Spleen (tissue), 11 donors: ENCODE measurements at regions not wholly inside any gene's neighbourhood (a gene's known extent, or its start where the extent isn't known, plus 50 kb on each side); places are given as distances from the start of the nearest gene placed in this dataset.

Experiments used
- DNase-seq: peaks from one replicate; pipeline ENCODE4 v3.0.0-alpha.2; 2020
- H3K27ac ChIP-seq, 8 donors: fragments of 200-600 bp; sonication (generic) in 7 of 8; 1 replicate in 4 of 8; 2 replicates in 4 of 8; pipeline versions ENCODE4 v1.5.0 to v1.8.0; 2016 to 2021; ENCODE audit warnings: inconsistent platforms in 4 of 8, mild to moderate bottlenecking in 4 of 8, moderate library complexity in 1 of 8
- H3K27me3 ChIP-seq, 7 donors: fragments of 200-600 bp; sonication (generic) in 6 of 7; replicated peaks in 1 of 7; 1 replicate in 4 of 7; 2 replicates in 3 of 7; pipeline versions ENCODE4 v1.5.0 to v1.8.0; 2016 to 2021; ENCODE audit warnings: inconsistent platforms in 3 of 7, mild to moderate bottlenecking in 1 of 7
- H3K36me3 ChIP-seq, 6 donors: fragments of 200-600 bp; sonication (generic) in 5 of 6; 1 replicate in 4 of 6; 2 replicates in 2 of 6; pipeline versions ENCODE4 v1.5.0 to v1.8.0; 2016 to 2021; ENCODE audit warnings: inconsistent platforms in 2 of 6
- H3K4me1 ChIP-seq, 6 donors: fragments of 200-600 bp; sonication (generic) in 5 of 6; 1 replicate in 3 of 6; 2 replicates in 3 of 6; pipeline versions ENCODE4 v1.5.0 to v1.8.0; 2016 to 2021; ENCODE audit warnings: inconsistent platforms in 3 of 6
- H3K4me3 ChIP-seq, 8 donors: fragments of 200-600 bp; sonication (generic) in 7 of 8; 1 replicate in 4 of 8; 2 replicates in 4 of 8; pipeline versions ENCODE4 v1.5.0 to v1.8.0; 2016 to 2021; ENCODE audit warnings: inconsistent platforms in 4 of 8, mild to moderate bottlenecking in 4 of 8, moderate library complexity in 2 of 8
- H3K9me3 ChIP-seq, 8 donors: fragments of 200-600 bp; sonication (generic) in 7 of 8; 1 replicate in 4 of 8; 2 replicates in 4 of 8; pipeline versions ENCODE4 v1.5.0 to v1.8.0; 2016 to 2021; ENCODE audit warnings: inconsistent platforms in 4 of 8
- POLR2A ChIP-seq, 3 donors: fragments of 450-650 bp; IDR thresholded peaks; one replicate each; pipeline ENCODE4 v1.5.1; 2017; ENCODE audit warnings: antibody characterized with exemption in 3 of 3, mild to moderate bottlenecking in 1 of 3
- POLR2AphosphoS5 ChIP-seq, 3 donors: sonication (generic); formaldehyde crosslinking; IDR thresholded peaks; one replicate each; pipeline ENCODE4 v1.5.1; 2017; ENCODE audit warnings: antibody characterized with exemption in 3 of 3
- WGBS, 5 donors: extraction: QIAGEN DNeasy Blood & Tissue Kit in 3 of 5; methylation state at CpG; one replicate each; pipeline versions ENCODE4 v1.1.5 to v1.1.7; 2013 to 2018; 5-methylcytosine and 5-hydroxymethylcytosine counted together
- intact Hi-C: fragments of 100-400 bp; cut with DNase I; formaldehyde crosslinking; loops from one replicate; pipeline ENCODE4 v1.15.0; 2023; ENCODE audit warnings: low total_unique reads
- TF ChIP-seq, protein P1 (sequence below), 11 experiments: fragments of 200-600 bp in 7 of 11; fragments of 450-650 bp in 4 of 11; sonication (generic) in 4 of 11; IDR thresholded peaks in 8 of 11; conservative IDR thresholded peaks in 3 of 11; 1 replicate in 7 of 11; 2 replicates in 4 of 11; pipeline versions ENCODE4 v1.4.0 to v1.8.0; 2016 to 2021; ENCODE audit warnings: antibody characterized with exemption in 11 of 11, inconsistent platforms in 4 of 11, mild to moderate bottlenecking in 1 of 11
- donor health status: healthy with polysubstance abuse.
- donor health status: DM: no; HTN: no; CAD: no; lungs with moderate emphysema.
- donor health status: DM: no; HTN: no; CAD: no.
- donor health status: Bipolar disorder and iron deficiency.
- donor health status: healthy.
- donor health status: DM: no; HTN: no; CAD: no.
- donor health status: DM: yes; HTN: yes; CAD: no.

DNA sequence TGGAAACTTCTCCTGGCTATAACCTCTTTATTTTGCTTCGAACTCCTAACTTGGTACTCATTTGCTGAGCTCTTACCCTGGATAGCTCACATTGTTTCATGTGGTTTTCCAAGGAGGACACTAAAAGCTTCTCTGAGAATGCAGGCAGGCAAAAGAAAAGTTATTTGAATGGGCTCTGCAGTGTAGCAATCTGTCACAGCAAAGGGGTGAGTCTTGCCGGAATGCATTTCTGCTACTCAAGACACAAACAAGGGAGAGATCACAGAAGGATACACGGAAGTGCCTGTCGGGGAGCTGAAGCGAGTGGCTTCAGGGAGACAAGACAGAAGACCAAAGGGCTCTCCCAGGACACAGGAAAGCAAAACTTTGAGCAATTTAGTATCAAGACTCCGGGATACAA lies 265.4 kb downstream of the SS18 start:
- intact Hi-C loops = no loop called here
- Histone ChIP-seq H3K4me3 (no peak overlapping the region), H3K36me3 (no peaks in the 10 kb centered on the region), H3K9me3 (no peaks in the 10 kb centered on the region), H3K27me3 (peaks cover 0 to 6% (median 0%) of the 10 kb centered on the region in 7 donors), H3K4me1 (no peaks in the 10 kb centered on the region), H3K27ac (no peak overlapping the region)
- TF ChIP-seq, protein P1, sequence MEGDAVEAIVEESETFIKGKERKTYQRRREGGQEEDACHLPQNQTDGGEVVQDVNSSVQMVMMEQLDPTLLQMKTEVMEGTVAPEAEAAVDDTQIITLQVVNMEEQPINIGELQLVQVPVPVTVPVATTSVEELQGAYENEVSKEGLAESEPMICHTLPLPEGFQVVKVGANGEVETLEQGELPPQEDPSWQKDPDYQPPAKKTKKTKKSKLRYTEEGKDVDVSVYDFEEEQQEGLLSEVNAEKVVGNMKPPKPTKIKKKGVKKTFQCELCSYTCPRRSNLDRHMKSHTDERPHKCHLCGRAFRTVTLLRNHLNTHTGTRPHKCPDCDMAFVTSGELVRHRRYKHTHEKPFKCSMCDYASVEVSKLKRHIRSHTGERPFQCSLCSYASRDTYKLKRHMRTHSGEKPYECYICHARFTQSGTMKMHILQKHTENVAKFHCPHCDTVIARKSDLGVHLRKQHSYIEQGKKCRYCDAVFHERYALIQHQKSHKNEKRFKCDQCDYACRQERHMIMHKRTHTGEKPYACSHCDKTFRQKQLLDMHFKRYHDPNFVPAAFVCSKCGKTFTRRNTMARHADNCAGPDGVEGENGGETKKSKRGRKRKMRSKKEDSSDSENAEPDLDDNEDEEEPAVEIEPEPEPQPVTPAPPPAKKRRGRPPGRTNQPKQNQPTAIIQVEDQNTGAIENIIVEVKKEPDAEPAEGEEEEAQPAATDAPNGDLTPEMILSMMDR (IDR thresholded peaks at IDR 0.05 in 8 of 11, conservative IDR thresholded peaks at IDR 0.05 in 3 of 11) = no peak
- TF ChIP-seq POLR2AphosphoS5 (IDR thresholded peaks at IDR 0.05) (no peak), POLR2A (IDR thresholded peaks at IDR 0.05) (no peak)
- no peak for DNase-seq
- WGBS, 5 donors = 72 to 91% (median 82%) methylated on average over 6 of the region's 6 CpGs

DNA sequence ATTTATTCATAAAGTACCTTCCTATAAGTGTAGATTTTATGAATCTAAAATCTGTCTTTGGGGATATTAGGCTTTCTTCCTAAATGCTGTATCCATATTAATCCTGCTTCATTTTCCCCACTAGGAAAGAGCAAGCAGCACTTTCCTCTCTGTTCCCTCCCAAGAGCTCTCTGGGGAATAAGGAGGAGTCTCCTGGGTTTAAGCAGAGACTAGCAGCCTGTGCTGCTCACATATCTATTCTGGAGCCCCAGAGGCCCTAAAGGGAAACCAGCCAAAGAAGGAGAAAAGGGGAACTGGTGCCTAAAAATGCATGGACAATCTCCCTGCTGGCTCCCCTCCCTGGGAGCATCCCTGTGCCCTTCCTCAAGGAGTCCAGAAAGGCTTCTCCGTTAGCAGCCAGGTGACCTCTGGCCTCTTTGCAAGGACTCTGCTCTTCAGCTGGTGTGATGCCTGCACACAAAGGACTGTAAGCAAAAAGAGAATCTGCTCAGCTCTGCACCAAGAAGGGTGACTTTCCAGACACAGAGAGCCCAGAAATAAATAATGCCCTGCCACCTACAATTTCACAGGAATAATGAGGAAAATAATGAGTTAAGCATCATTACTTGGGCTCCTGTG lies 270.6 kb downstream of the SS18 start:
- peaks cover 0 to 5% (median 0%) of the 10 kb centered on the region in 6 donors for H3K4me1 ChIP-seq
- H3K9me3 ChIP-seq = no peaks in the 10 kb centered on the region
- 56 to 76% (median 67%) methylated on average over 1 of the region's 1 CpG for WGBS, 5 donors
- no peak overlapping the region for H3K27ac ChIP-seq
- H3K27me3 ChIP-seq = peaks cover 0 to 6% (median 0%) of the 10 kb centered on the region in 7 donors
- DNase-seq = no peak
- intact Hi-C loops = no loop called here
- H3K36me3 ChIP-seq = no peaks in the 10 kb centered on the region
- TF ChIP-seq, protein P1 (IDR thresholded peaks at IDR 0.05 in 8 of 11, conservative IDR thresholded peaks at IDR 0.05 in 3 of 11) = no peak
- TF ChIP-seq POLR2A (IDR thresholded peaks at IDR 0.05) (no peak), POLR2AphosphoS5 (IDR thresholded peaks at IDR 0.05) (no peak)
- no peak overlapping the region for H3K4me3 ChIP-seq

DNA sequence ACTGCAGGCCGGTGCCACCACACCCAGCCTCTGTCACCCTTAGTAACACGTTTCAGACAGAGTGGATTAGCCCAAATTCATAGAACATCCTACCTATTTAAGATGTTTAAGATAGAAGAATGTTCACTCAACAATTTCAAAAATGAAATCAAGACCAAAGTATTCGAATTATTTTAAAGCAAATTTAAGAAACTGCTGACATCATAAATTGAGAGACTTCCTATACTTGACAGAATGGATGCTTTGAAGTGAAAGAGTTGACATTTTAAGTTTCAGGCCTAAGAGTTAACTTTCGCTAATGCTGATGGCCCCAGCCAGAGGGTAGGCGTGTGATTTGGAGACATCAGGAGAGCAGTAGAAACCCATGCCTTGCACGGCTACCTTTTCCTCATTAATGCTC lies 271.9 kb downstream of the SS18 start:
- DNase-seq = no peak
- Histone ChIP-seq H3K9me3 (no peaks in the 10 kb centered on the region), H3K4me3 (no peak overlapping the region), H3K27me3 (peaks cover 0 to 6% (median 0%) of the 10 kb centered on the region in 7 donors), H3K4me1 (peaks cover 0 to 6% (median 0%) of the 10 kb centered on the region in 6 donors), H3K36me3 (no peaks in the 10 kb centered on the region), H3K27ac (no peak overlapping the region)
- intact Hi-C loops = no loop called here
- TF ChIP-seq, protein P1 (IDR thresholded peaks at IDR 0.05 in 8 of 11, conservative IDR thresholded peaks at IDR 0.05 in 3 of 11) = no peak
- TF ChIP-seq POLR2A (IDR thresholded peaks at IDR 0.05) (no peak), POLR2AphosphoS5 (IDR thresholded peaks at IDR 0.05) (no peak)
- WGBS, 5 donors = 82 to 95% (median 88%) methylated on average over 6 of the region's 6 CpGs

DNA sequence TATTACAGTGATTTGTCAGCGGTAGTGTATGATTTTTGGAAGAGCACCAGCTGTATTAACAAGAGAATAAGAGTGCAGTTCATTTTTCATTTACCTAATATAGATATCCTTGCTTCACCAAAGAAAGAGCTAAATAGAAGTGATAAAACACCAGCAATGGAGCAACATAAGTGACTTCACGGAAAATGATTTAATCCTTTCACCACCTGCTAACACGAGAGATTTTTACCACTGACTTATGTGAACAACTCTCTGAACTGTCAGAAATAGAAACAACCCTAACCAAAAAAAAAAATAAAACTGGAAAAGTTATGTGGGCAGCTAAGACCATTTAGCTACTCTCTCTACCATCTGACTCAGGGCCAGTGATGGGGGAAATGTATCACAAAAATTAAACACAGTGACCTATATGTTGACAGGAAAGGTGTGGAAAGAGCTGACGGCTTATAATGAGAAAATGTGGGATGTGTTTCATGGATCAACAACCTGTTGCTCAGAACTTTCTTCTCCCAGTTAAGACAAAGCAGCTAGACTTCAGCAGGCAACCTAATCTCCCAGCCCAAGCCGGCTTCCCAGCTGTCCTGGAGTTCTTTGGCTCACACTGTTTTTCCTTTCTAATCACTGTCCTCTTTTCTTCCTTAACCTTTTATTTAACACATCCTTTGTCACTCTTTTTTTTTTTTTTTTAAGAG lies 272.7 kb downstream of the SS18 start:
- intact Hi-C loops = no loop called here
- TF ChIP-seq POLR2AphosphoS5 (IDR thresholded peaks at IDR 0.05) (no peak), POLR2A (IDR thresholded peaks at IDR 0.05) (no peak)
- TF ChIP-seq, protein P1 (IDR thresholded peaks at IDR 0.05 in 8 of 11, conservative IDR thresholded peaks at IDR 0.05 in 3 of 11) = no peak
- H3K4me3 ChIP-seq = no peak overlapping the region
- H3K27ac ChIP-seq = no peak overlapping the region
- H3K27me3 ChIP-seq = peaks cover 0 to 6% (median 0%) of the 10 kb centered on the region in 7 donors
- peaks cover 0 to 6% (median 0%) of the 10 kb centered on the region in 6 donors for H3K4me1 ChIP-seq
- no peaks in the 10 kb centered on the region for H3K9me3 ChIP-seq
- 85 to 90% (median 87%) methylated on average over 5 of the region's 5 CpGs for WGBS, 5 donors
- no peak for DNase-seq
- H3K36me3 ChIP-seq = no peaks in the 10 kb centered on the region
